KOPT-K1 (cell line): ENCODE measurements at regions not wholly inside any gene's neighbourhood (a gene's known extent, or its start where the extent isn't known, plus 50 kb on each side); places are given as distances from the start of the nearest gene placed in this dataset.

Experiments used
- H3K27ac ChIP-seq: fragments of 200-600 bp; sonication (generic); 2 replicates; pipeline ENCODE4 v1.5.1; 2016; ENCODE audit warnings: antibody characterized with exemption, mild to moderate bottlenecking, low read depth, low read length; ENCODE audit not compliant: poor library complexity, severe bottlenecking
- H3K36me3 ChIP-seq: fragments of 200-600 bp; sonication (generic); 2 replicates; pipeline ENCODE4 v1.5.1; 2017; ENCODE audit warnings: antibody characterized with exemption, mild to moderate bottlenecking, low read length, moderate library complexity; ENCODE audit not compliant: insufficient read depth
- H3K9me3 ChIP-seq: fragments of 200-600 bp; sonication (generic); 2 replicates; pipeline ENCODE4 v1.5.1; 2017; ENCODE audit warnings: antibody characterized with exemption, low read length, mild to moderate bottlenecking; ENCODE audit not compliant: insufficient read depth, poor library complexity, severe bottlenecking

DNA sequence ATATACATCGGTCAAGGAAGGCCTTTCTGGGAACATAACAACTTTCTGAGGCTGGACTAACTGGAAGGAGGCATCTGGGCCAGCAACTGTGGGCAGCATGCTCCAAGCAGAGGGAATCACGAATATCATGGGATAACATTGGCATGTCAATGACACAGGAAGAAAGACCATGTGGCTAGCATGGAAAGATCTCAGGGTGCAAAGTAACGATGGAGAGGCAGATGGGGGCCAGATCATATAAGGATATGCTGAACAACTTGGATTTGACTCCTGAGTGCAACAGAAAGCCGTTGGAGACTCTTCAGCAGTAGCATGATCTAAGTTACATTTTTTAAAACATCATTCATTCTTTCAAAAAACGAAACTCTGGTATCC lies 133.6 kb downstream of the FOXI3 start:
- H3K36me3 ChIP-seq, result no peaks in the 10 kb centered on the region
- peaks cover 4% of the 10 kb centered on the region for H3K9me3 ChIP-seq
- H3K27ac ChIP-seq, result no peak overlapping the region

DNA sequence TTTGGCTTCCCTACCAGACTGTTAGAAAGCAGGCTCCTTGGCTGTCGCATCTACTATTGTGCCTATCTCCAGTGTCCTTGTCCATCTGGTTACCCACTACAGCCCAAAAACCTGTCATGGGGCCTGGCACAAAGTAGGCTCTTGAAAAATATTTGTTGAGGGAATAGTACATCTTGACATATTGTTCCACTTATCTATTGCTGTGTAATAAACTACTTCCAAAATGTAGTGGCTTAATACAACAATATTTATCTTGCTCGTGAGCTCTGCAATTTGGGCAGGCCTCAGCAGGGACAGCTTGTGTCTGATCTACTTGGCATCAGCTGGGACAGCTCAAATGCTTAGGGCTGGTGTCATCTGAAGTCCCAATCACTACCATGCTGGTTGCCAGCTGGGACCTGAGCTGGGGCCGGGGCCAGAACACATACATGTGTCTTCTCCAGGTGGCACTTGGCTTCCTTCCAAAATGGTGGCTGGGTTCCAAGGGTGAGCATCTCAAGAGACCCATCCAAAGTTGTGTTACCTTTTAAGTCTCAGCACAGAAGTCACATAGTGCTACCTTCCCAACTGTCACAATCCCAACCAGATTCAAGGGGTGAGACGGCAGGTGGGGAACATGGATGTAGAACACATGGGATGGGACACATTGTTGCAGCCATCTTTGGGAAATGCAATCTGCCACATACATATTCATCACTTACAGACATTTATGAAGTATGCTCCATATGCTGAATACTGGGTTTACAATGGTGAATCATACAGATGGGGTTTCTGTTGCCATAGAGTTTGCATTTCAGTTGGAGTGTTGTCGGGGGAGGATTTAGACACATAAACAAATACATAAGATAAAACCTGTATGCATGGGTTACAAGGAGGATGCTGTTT lies 134.2 kb downstream of the FOXI3 start:
- Histone ChIP-seq H3K9me3 (peaks cover 4% of the 10 kb centered on the region), H3K27ac (no peak overlapping the region), H3K36me3 (no peaks in the 10 kb centered on the region)

DNA sequence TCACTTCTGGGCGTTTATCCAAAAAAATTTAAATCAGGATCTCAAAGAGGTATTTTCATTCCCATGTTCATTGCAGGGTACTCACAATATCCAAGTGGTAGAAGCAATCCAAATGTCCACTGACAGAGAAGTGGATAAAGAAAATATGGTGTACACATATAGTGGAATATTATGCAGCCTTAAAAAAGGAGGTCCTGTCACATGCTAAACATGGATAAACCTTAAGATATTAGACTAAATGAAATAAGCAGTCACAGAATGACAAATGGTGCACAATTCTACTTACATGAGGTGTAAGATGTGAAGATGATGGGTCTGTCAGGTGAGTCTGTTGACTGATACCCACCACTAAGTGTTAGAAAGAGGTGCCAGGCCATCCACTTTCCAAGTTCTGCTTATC lies 140.6 kb downstream of the THNSL2 start:
- Histone ChIP-seq H3K9me3 (no peaks in the 10 kb centered on the region), H3K27ac (no peak overlapping the region), H3K36me3 (no peaks in the 10 kb centered on the region)

DNA sequence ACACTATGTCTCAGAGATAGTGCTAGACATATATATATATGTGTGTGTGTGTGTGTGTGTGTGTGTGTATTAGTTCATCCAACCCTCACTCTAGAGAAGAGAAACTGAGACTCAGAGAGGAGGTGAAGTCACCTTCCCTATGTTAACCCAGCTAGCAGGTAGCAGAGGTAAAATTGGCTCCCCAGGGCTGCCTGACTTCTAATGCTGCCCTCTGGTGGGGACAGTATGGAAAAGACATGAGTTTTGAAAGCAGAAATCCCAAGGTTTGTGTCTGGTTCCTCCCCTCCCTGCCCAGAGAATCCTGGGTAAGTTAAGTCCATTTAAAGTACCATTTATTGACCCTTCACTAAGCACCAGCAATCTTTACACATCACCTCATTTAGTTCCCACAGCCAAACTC lies 137.7 kb downstream of the THNSL2 start:
- Histone ChIP-seq H3K9me3 (no peaks in the 10 kb centered on the region), H3K36me3 (no peaks in the 10 kb centered on the region), H3K27ac (no peak overlapping the region)

DNA sequence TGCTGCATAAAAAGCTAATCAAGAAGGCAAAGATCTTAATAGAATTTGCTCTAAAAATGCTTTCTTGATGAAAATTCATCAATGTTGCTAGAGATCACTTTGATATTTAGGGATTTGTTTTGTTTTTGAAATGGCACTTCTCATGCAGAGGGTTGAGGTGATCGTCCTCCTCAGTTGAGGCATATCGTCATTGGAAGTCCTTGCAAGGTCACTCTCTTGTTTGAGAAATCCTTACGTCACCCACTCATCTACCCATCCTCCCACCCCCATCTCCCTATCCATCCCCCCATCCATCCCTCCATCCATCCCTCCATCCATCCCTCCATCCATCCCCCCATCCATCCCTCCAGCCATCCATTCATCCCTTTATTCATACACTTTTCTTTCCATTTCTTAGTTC lies 133.7 kb downstream of the THNSL2 start:
- no peaks in the 10 kb centered on the region for H3K36me3 ChIP-seq
- no peaks in the 10 kb centered on the region for H3K9me3 ChIP-seq
- H3K27ac ChIP-seq, result no peak overlapping the region

DNA sequence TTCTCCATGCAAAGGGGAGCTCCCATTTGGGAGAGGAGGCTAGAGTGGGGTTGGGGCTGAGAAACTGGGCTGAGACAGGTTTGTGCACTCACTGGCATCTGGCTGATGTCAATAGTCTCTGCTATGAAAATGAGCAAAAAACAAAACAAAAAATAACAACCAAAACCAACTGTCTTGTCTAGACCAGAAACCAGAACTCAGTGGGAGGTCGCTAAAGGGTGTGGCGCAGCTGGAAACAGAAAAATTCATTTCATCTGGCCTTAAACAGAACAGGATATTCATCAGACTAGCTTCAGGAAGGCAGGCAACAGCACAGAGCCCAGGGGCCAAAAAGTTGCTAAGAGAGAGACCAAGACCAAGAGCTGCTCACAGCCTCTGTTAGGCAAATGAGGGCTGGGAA lies 126.1 kb downstream of the THNSL2 start:
- Histone ChIP-seq H3K9me3 (peaks cover under 1% of the 10 kb centered on the region), H3K27ac (no peak overlapping the region), H3K36me3 (no peaks in the 10 kb centered on the region)

DNA sequence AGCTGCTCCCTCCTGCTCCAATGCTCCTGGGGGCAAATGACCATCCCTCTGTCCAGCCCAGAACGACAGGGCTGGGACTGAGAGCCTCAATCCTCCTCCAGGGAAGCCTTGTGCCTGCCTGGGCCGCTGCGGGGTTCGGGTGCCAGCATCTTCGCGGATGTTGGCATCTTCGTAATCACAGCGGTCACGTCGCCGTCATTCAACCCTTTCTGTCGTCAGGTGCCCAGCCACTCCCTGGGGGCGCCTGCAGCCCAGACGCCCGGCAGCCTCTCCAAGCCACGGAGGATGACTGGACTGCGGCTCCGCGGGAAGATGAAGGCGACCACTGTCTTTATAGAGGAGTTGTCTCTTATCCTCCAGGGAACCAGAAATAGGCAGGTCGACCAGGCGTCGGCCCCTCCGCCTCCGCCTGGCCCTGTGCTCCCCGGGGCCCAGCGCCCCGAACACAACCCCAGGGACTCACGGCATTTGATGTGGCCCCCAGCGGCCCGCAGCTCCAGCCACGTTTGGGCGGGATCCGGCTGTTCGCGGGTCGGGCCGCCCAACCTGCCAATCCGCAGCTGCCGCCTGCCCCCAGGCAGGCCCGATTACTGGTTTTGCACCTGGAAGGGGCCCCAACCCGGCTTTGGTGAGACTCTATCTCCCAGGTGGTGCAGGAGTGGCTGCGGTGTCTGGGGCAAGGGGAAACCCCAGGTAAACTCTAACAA lies 113.9 kb downstream of the THNSL2 start:
- no peaks in the 10 kb centered on the region for H3K9me3 ChIP-seq
- H3K36me3 ChIP-seq, result no peaks in the 10 kb centered on the region
- H3K27ac ChIP-seq, result no peak overlapping the region

DNA sequence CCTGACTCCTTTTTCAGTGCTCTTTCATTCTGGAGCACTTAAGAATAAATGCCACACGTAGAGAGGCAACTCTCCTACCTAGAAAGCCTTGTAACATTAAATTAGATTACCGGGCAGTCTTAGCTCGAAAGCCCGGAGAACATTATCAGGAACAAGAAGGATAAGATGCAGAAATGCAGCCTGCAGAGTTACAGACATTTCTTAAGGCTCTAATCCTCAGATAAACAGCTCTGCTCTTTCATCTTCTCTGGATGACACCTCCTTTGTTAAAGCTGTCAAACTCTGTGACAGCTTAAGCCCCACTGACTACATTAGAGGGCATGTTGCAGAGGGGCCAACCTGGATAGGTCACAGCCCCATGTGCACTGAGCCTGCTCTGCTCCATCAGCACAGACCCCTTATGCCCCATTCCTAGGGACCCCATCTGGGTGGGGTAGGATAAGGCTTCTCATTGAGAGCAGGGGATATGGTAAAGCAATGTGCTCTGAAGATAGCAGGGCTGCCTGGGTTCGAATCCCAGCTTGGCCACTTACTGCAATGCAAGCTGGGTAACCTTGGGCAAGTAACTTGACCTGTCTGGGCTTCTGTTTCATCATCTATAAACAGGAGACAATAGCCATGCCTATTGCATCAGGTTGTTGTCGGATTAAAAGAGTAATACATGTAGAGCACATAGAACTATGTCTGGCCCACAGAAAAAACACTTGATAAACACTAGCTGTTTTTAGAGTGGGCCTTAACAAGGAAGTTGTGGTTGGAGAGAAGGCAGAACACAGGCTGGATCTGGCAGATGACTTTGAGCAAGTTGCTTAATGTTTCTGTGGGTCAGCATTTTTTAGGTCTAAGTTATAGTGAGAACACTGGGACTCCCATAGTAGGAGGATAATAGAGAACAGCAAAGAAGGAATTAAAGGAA lies 111.4 kb downstream of the THNSL2 start:
- Histone ChIP-seq H3K36me3 (no peaks in the 10 kb centered on the region), H3K27ac (no peak overlapping the region), H3K9me3 (no peaks in the 10 kb centered on the region)

DNA sequence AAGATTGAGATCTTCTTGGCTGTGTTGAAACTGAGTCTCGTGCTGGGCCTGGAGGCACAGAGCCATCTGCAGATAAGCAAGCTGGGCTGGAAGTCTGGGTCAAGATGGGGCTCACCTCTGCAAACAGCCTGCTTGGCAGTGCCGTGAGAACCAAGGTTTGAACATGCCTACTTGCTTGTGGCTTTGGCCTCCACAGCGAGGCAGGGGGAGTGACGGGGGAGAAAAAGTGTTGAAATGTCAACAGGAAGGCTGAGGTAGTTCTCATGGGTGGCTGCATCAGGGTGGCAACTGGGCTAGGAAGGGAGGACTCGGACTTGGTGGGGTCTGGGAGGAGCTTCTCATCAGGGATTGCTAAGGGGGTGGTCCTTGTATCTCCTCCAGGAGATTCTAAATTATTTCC lies 99.7 kb downstream of the THNSL2 start:
- Histone ChIP-seq H3K27ac (no peak overlapping the region), H3K9me3 (no peaks in the 10 kb centered on the region), H3K36me3 (no peaks in the 10 kb centered on the region)

DNA sequence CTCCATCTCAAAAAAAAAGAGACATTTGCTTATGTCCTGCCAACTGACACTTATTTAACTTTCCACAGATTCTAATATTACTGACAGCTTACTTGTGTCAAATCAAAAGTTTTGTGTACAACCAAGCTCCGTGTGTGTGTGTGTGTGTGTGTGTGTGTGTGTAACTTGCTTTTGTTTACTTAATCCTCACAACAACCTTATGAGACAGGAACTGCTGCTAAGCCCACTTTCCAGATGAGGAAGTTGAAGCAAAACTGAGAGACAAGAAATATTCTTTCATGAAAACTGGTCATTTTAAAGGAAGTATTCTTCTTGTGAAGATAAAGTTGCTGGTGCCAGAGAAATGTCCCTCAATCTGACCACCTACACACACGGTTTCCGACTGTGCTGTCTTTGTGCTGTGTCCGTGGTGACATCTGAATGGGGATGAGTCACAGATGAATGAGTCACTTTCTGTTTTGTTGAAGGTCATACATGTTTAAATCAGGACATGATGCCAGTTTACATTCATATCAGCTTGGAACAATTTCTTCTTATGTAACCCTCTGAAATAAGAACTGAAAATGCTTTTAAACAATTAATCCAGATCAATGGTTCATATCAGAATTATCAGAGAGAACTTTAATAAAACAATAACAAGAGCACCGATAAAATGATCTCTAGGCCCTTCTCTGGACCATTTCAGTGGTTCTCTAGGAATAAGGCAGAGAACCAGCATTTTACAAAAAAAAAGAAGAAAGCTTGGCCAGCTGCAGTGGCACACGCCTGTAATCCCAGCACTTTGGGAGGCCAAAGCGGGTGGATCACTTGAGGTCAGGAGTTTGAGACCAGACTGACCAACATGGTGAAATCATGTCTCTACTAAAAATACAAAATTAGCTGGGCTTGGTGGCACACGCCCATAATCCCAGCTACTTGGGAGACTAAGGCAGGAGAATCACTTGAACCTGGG lies 95.5 kb downstream of the THNSL2 start:
- Histone ChIP-seq H3K27ac (no peak overlapping the region), H3K9me3 (no peaks in the 10 kb centered on the region), H3K36me3 (no peaks in the 10 kb centered on the region)

DNA sequence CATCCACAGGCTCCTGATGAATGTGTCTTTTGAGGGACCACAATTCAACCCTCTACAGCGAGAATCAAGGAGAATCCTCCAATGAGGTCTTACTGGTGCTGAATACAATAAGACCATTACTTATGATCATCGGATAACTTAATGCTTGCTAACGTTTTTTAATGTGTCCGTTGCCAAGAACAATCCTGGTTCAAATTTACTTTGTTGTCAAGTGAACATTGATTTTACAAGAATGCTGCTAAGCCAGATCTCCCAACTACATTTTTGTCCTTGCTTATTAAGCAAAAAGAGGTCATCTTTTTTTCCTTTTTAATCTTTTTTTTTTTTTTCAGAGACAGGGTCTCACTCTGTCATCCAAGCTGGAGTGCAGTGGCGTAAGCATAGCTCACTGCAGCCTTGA lies 93.7 kb downstream of the THNSL2 start:
- no peaks in the 10 kb centered on the region for H3K9me3 ChIP-seq
- no peak overlapping the region for H3K27ac ChIP-seq
- H3K36me3 ChIP-seq, result no peaks in the 10 kb centered on the region

DNA sequence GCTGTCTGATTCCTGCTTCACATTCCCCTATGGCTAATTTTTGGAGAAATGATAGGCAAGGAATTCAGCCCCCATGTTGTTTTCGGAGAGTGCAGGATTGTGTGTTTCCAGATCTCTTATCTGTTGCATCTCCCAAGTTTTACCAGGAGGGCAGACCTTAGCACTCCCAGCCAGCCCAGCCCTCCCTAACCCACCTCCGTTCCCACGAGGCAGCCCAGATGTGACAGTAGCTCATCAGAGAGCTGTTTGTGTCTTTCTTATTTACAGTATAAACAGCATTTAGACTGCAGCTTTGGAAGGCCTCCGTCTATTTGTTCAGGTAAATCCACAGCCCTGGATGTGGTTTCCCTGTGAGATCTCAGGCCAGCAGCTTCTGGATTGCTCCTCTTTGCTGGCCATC lies 91.6 kb downstream of the THNSL2 start:
- Histone ChIP-seq H3K27ac (no peak overlapping the region), H3K36me3 (no peaks in the 10 kb centered on the region), H3K9me3 (no peaks in the 10 kb centered on the region)

DNA sequence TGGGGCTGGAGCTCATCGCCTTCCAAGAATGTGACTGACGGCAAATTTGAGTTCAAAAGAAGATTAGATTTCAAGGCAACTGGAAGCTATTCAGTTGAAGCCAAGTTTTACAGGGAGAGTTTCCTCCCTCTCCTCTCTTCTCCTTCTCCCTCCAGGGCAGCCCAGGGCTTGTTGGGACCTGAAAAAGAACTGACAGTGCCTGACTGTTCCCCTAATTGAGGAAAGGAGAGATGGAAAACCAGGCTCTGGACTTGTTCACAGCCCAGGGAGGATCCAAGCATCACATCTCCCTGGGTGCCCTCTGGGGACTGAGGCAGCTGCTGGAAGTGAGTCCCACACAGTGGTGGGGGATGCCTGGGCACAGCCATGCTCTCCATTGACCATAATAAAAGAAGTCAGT lies 88.1 kb downstream of the THNSL2 start:
- Histone ChIP-seq H3K9me3 (no peaks in the 10 kb centered on the region), H3K27ac (no peak overlapping the region)

DNA sequence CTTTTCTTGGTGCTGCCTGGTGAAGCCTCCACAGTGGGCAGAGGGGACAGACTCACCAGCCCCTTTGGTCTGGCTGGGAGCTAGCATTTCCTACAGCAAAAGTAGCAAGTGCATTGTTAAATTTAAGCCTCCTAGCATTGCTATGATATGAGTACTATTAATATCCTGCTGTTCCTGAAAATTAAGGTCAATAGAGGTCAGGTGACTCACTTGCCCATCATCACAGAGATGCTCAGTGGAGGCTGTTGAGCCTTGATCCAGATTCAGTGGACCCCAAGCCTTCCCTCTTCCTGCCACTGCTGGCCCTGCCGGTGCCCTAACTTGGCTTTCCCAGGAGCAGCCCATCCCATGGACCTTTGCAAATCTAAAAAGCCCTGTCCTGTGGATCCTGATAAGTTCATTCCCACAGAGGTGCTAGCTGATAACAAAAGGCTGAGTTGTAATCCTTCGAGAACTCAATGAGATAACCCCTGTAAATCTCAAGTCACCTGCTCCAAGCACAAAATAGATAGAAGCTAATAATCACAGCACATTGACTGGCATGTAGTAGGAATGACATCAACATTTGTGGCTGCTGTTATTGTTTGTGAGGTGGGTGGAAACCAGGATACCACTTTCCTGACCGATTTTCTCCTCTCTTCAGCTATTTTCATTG lies 84.4 kb downstream of the THNSL2 start:
- H3K9me3 ChIP-seq, result no peaks in the 10 kb centered on the region
- no peak overlapping the region for H3K27ac ChIP-seq
- no peaks in the 10 kb centered on the region for H3K36me3 ChIP-seq

More for the DNA sequence above, 88.1 kb downstream of the THNSL2 start:
- no peaks in the 10 kb centered on the region for H3K36me3 ChIP-seq
